Skin of body (tissue), 1 donor: ENCODE measurements at regions not wholly inside any gene's neighbourhood (a gene's known extent, or its start where the extent isn't known, plus 50 kb on each side); places are given as distances from the start of the nearest gene placed in this dataset.

Experiments
- DNase-seq: peaks from one replicate; lab custom pipeline; 2025; lab: John Stamatoyannopoulos, UW

- no peak for DNase-seq
These were observed 366.3 kb downstream of the RFPL4B start for GRCh38 chr6:112713402-112713801.

GRCh38 chr6:112717401-112717800 is 370.3 kb downstream of the RFPL4B start:
- no peak for DNase-seq

GRCh38 chr6:112717856-112718255 is 370.7 kb downstream of the RFPL4B start:
- no peak for DNase-seq

- DNase-seq = no peak
These were observed 378.5 kb downstream of the RFPL4B start for GRCh38 chr6:112725541-112726085.

GRCh38 chr6:112735129-112735528 is 388.0 kb downstream of the RFPL4B start:
- DNase-seq = no peak

GRCh38 chr6:112739766-112740165 is 392.6 kb downstream of the RFPL4B start:
- DNase-seq = no peak

GRCh38 chr6:112743323-112743722 is 396.2 kb downstream of the RFPL4B start:
- DNase-seq = no peak

- DNase-seq = no peak
These were observed 397.7 kb downstream of the RFPL4B start for GRCh38 chr6:112744827-112745226.

GRCh38 chr6:112745765-112746164 is 398.6 kb downstream of the RFPL4B start:
- peak; percentile 4 for DNase-seq

GRCh38 chr6:112749673-112750072 is 402.5 kb downstream of the RFPL4B start:
- no peak for DNase-seq

GRCh38 chr6:112752305-112752704 is 405.2 kb downstream of the RFPL4B start:
- DNase-seq = no peak

GRCh38 chr6:112752791-112753190 is 405.7 kb downstream of the RFPL4B start:
- no peak for DNase-seq

- no peak for DNase-seq
These were observed 413.7 kb downstream of the RFPL4B start for GRCh38 chr6:112760831-112761230.

- DNase-seq = no peak
These were observed 414.6 kb downstream of the RFPL4B start for GRCh38 chr6:112761740-112762139.

- no peak for DNase-seq
These were observed 417.2 kb downstream of the RFPL4B start for GRCh38 chr6:112764377-112764776.

- no peak for DNase-seq
These were observed 423.2 kb downstream of the RFPL4B start for GRCh38 chr6:112770308-112770707.

- DNase-seq = no peak
These were observed 426.1 kb downstream of the RFPL4B start for GRCh38 chr6:112773187-112773586.

- no peak for DNase-seq
These were observed 427.2 kb downstream of the RFPL4B start for GRCh38 chr6:112774319-112774718.

- DNase-seq = peak; percentile 66
These were observed 433.5 kb downstream of the RFPL4B start for GRCh38 chr6:112780498-112781096.

GRCh38 chr6:112781241-112781640 is 434.1 kb downstream of the RFPL4B start:
- DNase-seq = no peak

- DNase-seq = no peak
These were observed 438.3 kb downstream of the RFPL4B start for GRCh38 chr6:112785408-112785807.

- DNase-seq = no peak
These were observed 439.7 kb downstream of the RFPL4B start for GRCh38 chr6:112786801-112787200.

GRCh38 chr6:112787371-112787770 is 440.2 kb downstream of the RFPL4B start:
- no peak for DNase-seq

- DNase-seq = no peak
These were observed 448.2 kb downstream of the RFPL4B start for GRCh38 chr6:112795316-112795715.
